Stimulated activated CD8-positive, alpha-beta memory T cell treated with anti-CD3 and anti-CD28 coated beads, Interleukin-2, amount 100 ng/mL, for 1 hour (primary cell): ENCODE measurements at regions not wholly inside any gene's neighbourhood (a gene's known extent, or its start where the extent isn't known, plus 50 kb on each side); places are given as distances from the start of the nearest gene placed in this dataset.
"Not testable (repeated sequence)": the region's sequence is repeated elsewhere in the genome, so short reads cannot be mapped to it uniquely, and the experiment has no call there.

ENCODE experiments used
- DNase-seq, 2 donors: peaks; one replicate each; pipeline ENCODE4 v3.0.0-alpha.2; 2020; ENCODE audit warnings: low read depth in 2 of 2

- no peak for DNase-seq
Observed at GRCh38 chr15:31597466-31597865, 270.8 kb downstream of the KLF13 start.

GRCh38 chr15:31598620-31599019, 272.0 kb downstream of the KLF13 start:
- no peak for DNase-seq

- no peak for DNase-seq
Observed at GRCh38 chr15:31605467-31605931, 278.9 kb downstream of the KLF13 start.

- DNase-seq: no peak
Observed at GRCh38 chr15:31606194-31606669, 279.6 kb downstream of the KLF13 start.

GRCh38 chr15:31606931-31607497, 280.4 kb downstream of the KLF13 start:
- no peak for DNase-seq

- no peak for DNase-seq
Observed at GRCh38 chr15:31607656-31608055, 281.0 kb downstream of the KLF13 start.

- DNase-seq: no peak
Observed at GRCh38 chr15:31609258-31609681, 282.6 kb downstream of the KLF13 start.

GRCh38 chr15:31609906-31610305, 283.3 kb downstream of the KLF13 start:
- DNase-seq: no peak

GRCh38 chr15:31615643-31616415, 289.2 kb downstream of the KLF13 start:
- no peak for DNase-seq

- DNase-seq: not testable (repeated sequence)
Observed at GRCh38 chr15:31623297-31623696, 296.7 kb downstream of the KLF13 start.

GRCh38 chr15:31624115-31624514, 297.5 kb downstream of the KLF13 start:
- not testable (repeated sequence) for DNase-seq

GRCh38 chr15:31635715-31636114, 309.1 kb downstream of the KLF13 start:
- not testable (repeated sequence) for DNase-seq

- not testable (repeated sequence) for DNase-seq
Observed at GRCh38 chr15:31636911-31637310, 310.3 kb downstream of the KLF13 start.

GRCh38 chr15:31643955-31644354, 317.3 kb downstream of the KLF13 start:
- DNase-seq: not testable (repeated sequence)

- not testable (repeated sequence) for DNase-seq
Observed at GRCh38 chr15:31644761-31645160, 318.1 kb downstream of the KLF13 start.

GRCh38 chr15:31647337-31647826, 320.7 kb downstream of the KLF13 start:
- not testable (repeated sequence) for DNase-seq

- DNase-seq: not testable (repeated sequence)
Observed at GRCh38 chr15:31649634-31650033, 323.0 kb downstream of the KLF13 start.

GRCh38 chr15:31650055-31650701, 323.5 kb downstream of the KLF13 start:
- peak; percentile 19 to 24 for DNase-seq

GRCh38 chr15:31656915-31657314, 330.3 kb downstream of the KLF13 start:
- DNase-seq: not testable (repeated sequence)

- DNase-seq: no peak
Observed at GRCh38 chr15:31660816-31661215, 334.2 kb downstream of the KLF13 start.

GRCh38 chr15:31665732-31666131, 339.1 kb downstream of the KLF13 start:
- DNase-seq: not testable (repeated sequence)
